ENCODE measurements at regions not wholly inside any gene's neighbourhood (a gene's known extent, or its start where the extent isn't known, plus 50 kb on each side); places are given as distances from the start of the nearest gene placed in this dataset.

- DNase-seq (ENCODE audit: low spot score in 2 of 2): no peak
- no peak overlapping the region for H3K4me3 Mint-ChIP-seq
- no peak for ATAC-seq (ENCODE audit: low read depth)
Measured at GRCh38 chr9:26375448-26375847, 517.2 kb downstream of the CAAP1 start.

GRCh38 chr9:26373616-26374015, 519.0 kb downstream of the CAAP1 start:
- Mint-ChIP-seq H3K9me3 (peaks cover 4% of the 10 kb centered on the region), H3K4me1 (no peaks in the 10 kb centered on the region), H3K4me3 (no peak overlapping the region), H3K27ac (no peak overlapping the region), H3K27me3 (no peaks in the 10 kb centered on the region), H3K36me3 (no peaks in the 10 kb centered on the region)
- ATAC-seq (ENCODE audit: low read depth) (no peak), DNase-seq (ENCODE audit: low spot score in 2 of 2) (no peak)

More at GRCh38 chr9:26375448-26375847, 517.2 kb downstream of the CAAP1 start:
- H3K27ac Mint-ChIP-seq: no peak overlapping the region
- H3K4me1 Mint-ChIP-seq: no peaks in the 10 kb centered on the region
- no peaks in the 10 kb centered on the region for H3K36me3 Mint-ChIP-seq
- H3K9me3 Mint-ChIP-seq: peaks cover 4% of the 10 kb centered on the region
- H3K27me3 Mint-ChIP-seq: no peaks in the 10 kb centered on the region

GRCh38 chr9:26371236-26371635, 521.4 kb downstream of the CAAP1 start:
- Mint-ChIP-seq H3K4me1 (no peaks in the 10 kb centered on the region), H3K36me3 (no peaks in the 10 kb centered on the region)
- ATAC-seq (ENCODE audit: low read depth): no peak

GRCh38 chr9:26369093-26369492, 523.5 kb downstream of the CAAP1 start:
- no peak overlapping the region for H3K27ac Mint-ChIP-seq
- no peaks in the 10 kb centered on the region for H3K4me1 Mint-ChIP-seq
- DNase-seq (ENCODE audit: low spot score in 2 of 2) (no peak), ATAC-seq (ENCODE audit: low read depth) (no peak)
- H3K36me3 Mint-ChIP-seq: no peaks in the 10 kb centered on the region
- no peaks in the 10 kb centered on the region for H3K27me3 Mint-ChIP-seq
- H3K4me3 Mint-ChIP-seq: no peak overlapping the region
- peaks cover 6% of the 10 kb centered on the region for H3K9me3 Mint-ChIP-seq

More at GRCh38 chr9:26371236-26371635, 521.4 kb downstream of the CAAP1 start:
- Mint-ChIP-seq H3K27me3 (no peaks in the 10 kb centered on the region), H3K4me3 (no peak overlapping the region), H3K9me3 (peaks cover 8% of the 10 kb centered on the region), H3K27ac (no peak overlapping the region)
- no peak for DNase-seq (ENCODE audit: low spot score in 2 of 2)

GRCh38 chr9:26368241-26368640, 524.4 kb downstream of the CAAP1 start:
- H3K9me3 Mint-ChIP-seq: peaks cover 6% of the 10 kb centered on the region
- no peaks in the 10 kb centered on the region for H3K36me3 Mint-ChIP-seq
- DNase-seq (ENCODE audit: low spot score in 2 of 2) (no peak), ATAC-seq (ENCODE audit: low read depth) (no peak)
- H3K4me3 Mint-ChIP-seq: no peak overlapping the region
- H3K4me1 Mint-ChIP-seq: no peaks in the 10 kb centered on the region
- no peak overlapping the region for H3K27ac Mint-ChIP-seq
- no peaks in the 10 kb centered on the region for H3K27me3 Mint-ChIP-seq

GRCh38 chr9:26361010-26361409, 531.6 kb downstream of the CAAP1 start:
- no peak for DNase-seq (ENCODE audit: low spot score in 2 of 2)
- Mint-ChIP-seq H3K4me3 (no peak overlapping the region), H3K36me3 (no peaks in the 10 kb centered on the region), H3K9me3 (no peaks in the 10 kb centered on the region), H3K27me3 (no peaks in the 10 kb centered on the region), H3K4me1 (no peaks in the 10 kb centered on the region), H3K27ac (no peak overlapping the region)
- ATAC-seq (ENCODE audit: low read depth): no peak

- no peaks in the 10 kb centered on the region for H3K4me1 Mint-ChIP-seq
- DNase-seq (ENCODE audit: low spot score in 2 of 2) (no peak), ATAC-seq (ENCODE audit: low read depth) (no peak)
- H3K4me3 Mint-ChIP-seq: no peak overlapping the region
- H3K9me3 Mint-ChIP-seq: no peaks in the 10 kb centered on the region
- H3K27ac Mint-ChIP-seq: no peak overlapping the region
- H3K27me3 Mint-ChIP-seq: no peaks in the 10 kb centered on the region
- H3K36me3 Mint-ChIP-seq: no peaks in the 10 kb centered on the region
Measured at GRCh38 chr9:26358836-26359235, 533.8 kb downstream of the CAAP1 start.

GRCh38 chr9:26357803-26358344, 534.7 kb downstream of the CAAP1 start:
- ATAC-seq (ENCODE audit: low read depth) (no peak), DNase-seq (ENCODE audit: low spot score in 2 of 2) (no peak)
- H3K9me3 Mint-ChIP-seq: no peaks in the 10 kb centered on the region
- H3K36me3 Mint-ChIP-seq: no peaks in the 10 kb centered on the region
- no peak overlapping the region for H3K27ac Mint-ChIP-seq
- no peaks in the 10 kb centered on the region for H3K27me3 Mint-ChIP-seq
- no peaks in the 10 kb centered on the region for H3K4me1 Mint-ChIP-seq
- H3K4me3 Mint-ChIP-seq: no peak overlapping the region

GRCh38 chr9:26356491-26356890, 536.1 kb downstream of the CAAP1 start:
- no peak overlapping the region for H3K4me3 Mint-ChIP-seq
- H3K27ac Mint-ChIP-seq: no peak overlapping the region
- no peaks in the 10 kb centered on the region for H3K36me3 Mint-ChIP-seq
- H3K9me3 Mint-ChIP-seq: peaks cover 3% of the 10 kb centered on the region
- no peak for DNase-seq (ENCODE audit: low spot score in 2 of 2)
- H3K27me3 Mint-ChIP-seq: no peaks in the 10 kb centered on the region
- H3K4me1 Mint-ChIP-seq: no peaks in the 10 kb centered on the region
- ATAC-seq (ENCODE audit: low read depth): no peak

GRCh38 chr9:26346942-26347477, 545.6 kb downstream of the CAAP1 start:
- H3K9me3 Mint-ChIP-seq: peaks cover 12% of the 10 kb centered on the region
- peaks cover 2% of the 10 kb centered on the region for H3K36me3 Mint-ChIP-seq
- H3K4me1 Mint-ChIP-seq: no peaks in the 10 kb centered on the region
- no peaks in the 10 kb centered on the region for H3K27me3 Mint-ChIP-seq
- no peak overlapping the region for H3K4me3 Mint-ChIP-seq
- ATAC-seq (ENCODE audit: low read depth) (no peak), DNase-seq (ENCODE audit: low spot score in 2 of 2) (no peak)
- H3K27ac Mint-ChIP-seq: no peak overlapping the region

GRCh38 chr9:26341545-26341944, 551.1 kb downstream of the CAAP1 start:
- DNase-seq (ENCODE audit: low spot score in 2 of 2) (no peak), ATAC-seq (ENCODE audit: low read depth) (no peak)
- Mint-ChIP-seq H3K36me3 (peaks cover 2% of the 10 kb centered on the region), H3K27ac (no peak overlapping the region), H3K4me3 (no peak overlapping the region), H3K4me1 (no peaks in the 10 kb centered on the region), H3K27me3 (no peaks in the 10 kb centered on the region), H3K9me3 (peaks cover 11% of the 10 kb centered on the region)

GRCh38 chr9:26339796-26340195, 552.8 kb downstream of the CAAP1 start:
- H3K27me3 Mint-ChIP-seq: no peaks in the 10 kb centered on the region
- peaks cover 8% of the 10 kb centered on the region for H3K9me3 Mint-ChIP-seq
- no peaks in the 10 kb centered on the region for H3K4me1 Mint-ChIP-seq
- DNase-seq (ENCODE audit: low spot score in 2 of 2): no peak
- no peak overlapping the region for H3K4me3 Mint-ChIP-seq
- peaks cover 2% of the 10 kb centered on the region for H3K36me3 Mint-ChIP-seq
- no peak for ATAC-seq (ENCODE audit: low read depth)
- no peak overlapping the region for H3K27ac Mint-ChIP-seq

- no peaks in the 10 kb centered on the region for H3K36me3 Mint-ChIP-seq
- DNase-seq (ENCODE audit: low spot score in 2 of 2) (no peak), ATAC-seq (ENCODE audit: low read depth) (no peak)
- no peak overlapping the region for H3K27ac Mint-ChIP-seq
- no peaks in the 10 kb centered on the region for H3K4me1 Mint-ChIP-seq
- peaks cover 1% of the 10 kb centered on the region for H3K9me3 Mint-ChIP-seq
- no peaks in the 10 kb centered on the region for H3K27me3 Mint-ChIP-seq
- H3K4me3 Mint-ChIP-seq: no peak overlapping the region
Measured at GRCh38 chr9:26335116-26335515, 557.5 kb downstream of the CAAP1 start.

GRCh38 chr9:26334706-26335105, 557.9 kb downstream of the CAAP1 start:
- Mint-ChIP-seq H3K27ac (no peak overlapping the region), H3K4me3 (no peak overlapping the region), H3K36me3 (no peaks in the 10 kb centered on the region), H3K27me3 (no peaks in the 10 kb centered on the region), H3K9me3 (peaks cover 1% of the 10 kb centered on the region), H3K4me1 (no peaks in the 10 kb centered on the region)
- DNase-seq (ENCODE audit: low spot score in 2 of 2): no peak
- no peak for ATAC-seq (ENCODE audit: low read depth)

- H3K27ac Mint-ChIP-seq: no peak overlapping the region
- H3K9me3 Mint-ChIP-seq: peaks cover 1% of the 10 kb centered on the region
- no peak for DNase-seq (ENCODE audit: low spot score in 2 of 2)
- no peak overlapping the region for H3K4me3 Mint-ChIP-seq
- no peaks in the 10 kb centered on the region for H3K36me3 Mint-ChIP-seq
- H3K4me1 Mint-ChIP-seq: no peaks in the 10 kb centered on the region
- H3K27me3 Mint-ChIP-seq: no peaks in the 10 kb centered on the region
- no peak for ATAC-seq (ENCODE audit: low read depth)
Measured at GRCh38 chr9:26331223-26331622, 561.4 kb downstream of the CAAP1 start.
